Upper lobe of left lung (tissue), 4 donors: ENCODE measurements at regions not wholly inside any gene's neighbourhood (a gene's known extent, or its start where the extent isn't known, plus 50 kb on each side); places are given as distances from the start of the nearest gene placed in this dataset.

Experiments
- CTCF ChIP-seq, 6 experiments: fragments of 450-650 bp in 4 of 6; fragments of 200-600 bp in 2 of 6; sonication (generic) in 2 of 6; IDR thresholded peaks; one replicate each; pipeline ENCODE4 v1.5.1; 2016 to 2019; ENCODE audit warnings: antibody characterized with exemption in 6 of 6
- POLR2A ChIP-seq, 4 donors: fragments of 450-650 bp; IDR thresholded peaks; one replicate each; pipeline ENCODE4 v1.5.1; 2016 to 2017; ENCODE audit warnings: antibody characterized with exemption in 4 of 4, mild to moderate bottlenecking in 2 of 4
- POLR2AphosphoS5 ChIP-seq, 2 donors: sonication (generic); formaldehyde crosslinking; IDR thresholded peaks; one replicate each; pipeline ENCODE4 v1.5.1; 2017; ENCODE audit warnings: antibody characterized with exemption in 2 of 2

GRCh38 chr18:29164993-29165599 lies 988.2 kb upstream of the CDH2 start:
- TF ChIP-seq CTCF (IDR thresholded peaks at IDR 0.05) (no peak), POLR2A (IDR thresholded peaks at IDR 0.05) (no peak), POLR2AphosphoS5 (IDR thresholded peaks at IDR 0.05) (no peak)
